Prostate gland (tissue), 2 donors: ENCODE measurements at regions not wholly inside any gene's neighbourhood (a gene's known extent, or its start where the extent isn't known, plus 50 kb on each side); places are given as distances from the start of the nearest gene placed in this dataset.

Experiments used
- CTCF ChIP-seq, 4 experiments: fragments of 200-600 bp in 2 of 4; fragments of 450-650 bp in 2 of 4; sonication (generic) in 2 of 4; IDR thresholded peaks; 1 replicate in 3 of 4; 2 replicates in 1 of 4; pipeline ENCODE4 v1.5.1; 2016 to 2019; ENCODE audit warnings: antibody characterized with exemption in 4 of 4, mild to moderate bottlenecking in 2 of 4, moderate library complexity in 2 of 4
- POLR2A ChIP-seq: fragments of 450-650 bp; IDR thresholded peaks from one replicate; pipeline ENCODE4 v1.6.1; 2016; ENCODE audit warnings: antibody characterized with exemption, mild to moderate bottlenecking
- POLR2AphosphoS5 ChIP-seq: sonication (generic); formaldehyde crosslinking; IDR thresholded peaks from one replicate; pipeline ENCODE4 v1.6.1; 2017; ENCODE audit warnings: antibody characterized with exemption

- no peak for TF ChIP-seq CTCF (IDR thresholded peaks at IDR 0.05)
- no peak for TF ChIP-seq POLR2AphosphoS5
- no peak for TF ChIP-seq POLR2A
Measured at GRCh38 chr10:2800178-2800577, 267.2 kb upstream of the PFKP start.
